HG03558 (cell line): ENCODE measurements at regions not wholly inside any gene's neighbourhood (a gene's known extent, or its start where the extent isn't known, plus 50 kb on each side); places are given as distances from the start of the nearest gene placed in this dataset.
"Not testable (repeated sequence)": the region's sequence is repeated elsewhere in the genome, so short reads cannot be mapped to it uniquely, and the experiment has no call there.

Experiments
- ATAC-seq: cut with Tn5 transposase; IDR thresholded peaks from one replicate; pipeline ENCODE4 v1.9.1; 2021; ENCODE audit warnings: moderate number of reproducible peaks; ENCODE audit not compliant: unreplicated experiment; ENCODE audit errors: extremely low read depth

DNA sequence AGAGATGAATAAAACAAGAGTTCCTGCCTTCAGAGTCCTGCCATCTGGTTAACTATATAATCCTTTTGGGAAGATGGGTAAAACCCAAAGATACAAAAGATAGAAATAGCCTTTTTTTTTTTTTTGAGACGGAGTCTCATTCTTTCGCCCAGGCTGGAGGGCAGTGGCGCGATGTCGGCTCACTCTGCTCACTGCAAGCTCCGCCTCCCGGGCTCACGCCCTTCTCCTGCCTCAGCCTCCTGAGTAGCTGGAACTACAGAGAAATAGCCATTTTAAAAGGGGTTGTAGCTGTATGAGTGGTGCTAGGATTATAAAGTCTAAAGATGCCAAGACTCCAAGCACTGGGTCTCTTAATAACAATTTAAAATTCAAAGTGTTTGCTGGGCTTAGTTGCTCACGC, 97.2 kb downstream of the KDR start:
- ATAC-seq: no peak

DNA sequence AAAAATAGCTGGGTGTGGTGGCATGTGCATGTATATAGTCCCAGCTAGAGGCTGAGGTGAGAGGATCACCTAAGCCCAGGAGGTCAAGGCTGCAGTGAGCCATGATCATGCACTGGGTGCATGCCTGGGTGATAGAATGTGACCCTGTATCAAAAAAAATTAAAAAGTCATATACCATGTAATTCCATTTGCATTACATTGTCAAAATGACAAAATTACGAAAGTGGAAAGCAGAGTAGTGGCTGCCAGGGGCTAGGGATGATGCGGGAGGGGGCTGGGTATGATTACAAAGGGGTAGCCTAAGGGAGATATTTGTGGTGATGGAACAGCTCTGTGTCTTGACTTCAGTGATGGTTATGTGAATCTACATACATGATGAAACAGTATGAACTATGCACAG, 97.8 kb downstream of the KDR start:
- no peak for ATAC-seq

DNA sequence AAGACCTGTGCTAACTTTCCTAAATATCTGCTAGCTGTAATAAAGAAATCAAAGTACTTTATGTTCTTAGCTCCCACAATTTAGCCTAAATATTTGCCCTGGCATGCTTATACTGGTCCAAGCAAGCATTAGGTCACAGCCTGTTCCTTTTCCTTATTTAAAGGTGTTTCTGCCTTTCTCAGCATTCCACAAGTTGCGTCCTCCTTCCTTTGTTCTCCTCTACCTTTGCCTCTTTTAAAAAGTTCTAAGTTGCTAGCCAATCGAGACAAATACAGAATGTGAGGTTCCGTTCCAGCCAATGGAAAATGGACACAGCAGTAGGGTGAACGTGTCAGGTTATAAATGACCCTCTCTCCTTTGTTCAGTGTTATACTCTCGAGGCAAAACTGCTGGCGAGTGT, 99.9 kb downstream of the KDR start:
- not testable (repeated sequence) for ATAC-seq

DNA sequence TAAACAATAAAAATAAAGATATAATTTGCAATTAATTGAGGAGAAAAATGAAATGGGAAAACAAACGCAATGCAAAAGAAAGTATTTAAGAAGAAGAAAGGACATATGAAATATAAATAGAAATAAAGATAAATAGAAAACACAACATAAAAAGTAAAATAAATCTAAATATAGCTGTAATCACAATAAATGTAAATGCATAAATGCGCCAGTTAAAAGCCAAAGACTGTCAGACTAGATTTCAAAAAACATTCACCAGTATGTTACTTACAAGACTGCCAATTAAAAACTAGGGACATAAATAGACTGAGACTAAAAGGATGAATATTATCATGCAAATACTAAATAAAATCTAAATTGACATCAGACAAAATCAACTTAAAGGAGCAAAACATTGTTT, 102.4 kb downstream of the KDR start:
- ATAC-seq: no peak

DNA sequence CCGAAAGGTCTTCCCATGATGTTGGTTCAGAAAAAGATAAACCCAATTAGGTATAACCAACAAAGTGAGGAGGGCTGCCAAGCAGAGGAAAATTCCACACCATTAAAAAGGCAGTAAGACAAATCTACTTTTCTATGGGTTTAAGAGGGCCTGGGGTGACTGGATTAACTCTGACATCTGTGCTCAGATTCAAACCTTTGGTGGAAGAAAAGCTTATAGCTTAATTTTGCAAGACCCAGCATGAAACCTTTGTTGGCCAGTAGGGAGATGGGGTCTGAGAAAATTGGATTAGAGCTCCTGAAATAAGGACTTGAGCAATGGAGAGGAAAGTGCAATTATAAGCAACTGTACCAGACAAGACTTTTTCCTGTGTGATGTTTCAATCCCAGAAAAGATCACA, 104.2 kb downstream of the KDR start:
- ATAC-seq: no peak

DNA sequence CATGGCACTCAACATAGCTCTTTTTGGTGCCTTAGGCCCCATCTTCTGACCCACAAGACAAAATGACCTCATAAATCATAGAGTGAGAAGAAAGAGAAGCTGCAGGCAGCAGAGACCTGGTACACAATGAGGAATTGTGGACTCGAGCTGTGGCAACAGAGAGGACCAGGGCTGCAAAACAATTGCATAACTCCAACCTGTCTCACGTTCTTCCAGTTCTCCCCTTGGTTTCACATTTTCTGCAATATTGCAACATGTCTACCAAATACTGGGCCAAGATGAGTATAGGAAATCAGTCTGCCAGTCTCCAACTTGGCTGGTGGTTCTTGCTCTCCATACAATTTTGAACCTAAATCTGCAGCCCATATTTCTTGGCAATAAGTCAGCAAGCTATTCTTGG, 105.3 kb downstream of the KDR start:
- ATAC-seq: no peak

DNA sequence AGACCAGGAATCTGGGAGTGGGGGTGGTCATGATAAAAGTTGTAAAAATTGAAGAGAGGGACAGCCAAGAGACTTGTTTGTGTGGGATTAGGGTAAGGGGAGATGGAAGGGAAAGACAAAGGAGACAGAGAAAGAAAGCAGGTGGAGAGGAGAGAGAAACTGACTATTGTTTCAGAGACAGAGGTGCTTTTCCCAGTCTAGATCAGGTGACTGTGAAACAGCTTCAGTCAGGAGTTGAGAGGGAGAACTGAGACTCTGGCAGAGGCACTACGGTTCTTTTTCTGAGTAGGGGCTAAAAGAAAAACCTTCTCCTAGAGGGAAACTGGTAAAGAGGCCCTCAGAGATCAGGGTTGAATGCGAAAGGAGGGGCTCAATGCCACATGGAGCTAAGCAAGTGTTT, 106.4 kb downstream of the KDR start:
- ATAC-seq: no peak

DNA sequence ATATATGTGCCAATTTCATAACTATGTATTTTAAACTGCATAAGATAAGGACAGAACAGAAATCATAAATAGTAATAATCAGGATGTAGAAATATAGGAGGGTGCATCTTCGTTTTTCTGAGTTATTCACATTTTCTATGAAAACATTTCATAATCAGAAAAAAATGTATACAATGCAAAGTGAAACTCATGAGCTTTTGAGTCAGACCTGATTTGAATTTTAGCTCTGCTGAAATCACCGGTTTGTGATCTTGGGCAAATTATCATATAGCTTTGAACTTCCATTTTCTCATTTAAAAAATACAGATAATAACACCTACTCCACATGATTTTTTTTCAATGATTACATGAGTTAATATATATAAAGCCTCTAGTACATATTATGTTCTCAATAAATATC, 106.9 kb downstream of the KDR start:
- no peak for ATAC-seq

DNA sequence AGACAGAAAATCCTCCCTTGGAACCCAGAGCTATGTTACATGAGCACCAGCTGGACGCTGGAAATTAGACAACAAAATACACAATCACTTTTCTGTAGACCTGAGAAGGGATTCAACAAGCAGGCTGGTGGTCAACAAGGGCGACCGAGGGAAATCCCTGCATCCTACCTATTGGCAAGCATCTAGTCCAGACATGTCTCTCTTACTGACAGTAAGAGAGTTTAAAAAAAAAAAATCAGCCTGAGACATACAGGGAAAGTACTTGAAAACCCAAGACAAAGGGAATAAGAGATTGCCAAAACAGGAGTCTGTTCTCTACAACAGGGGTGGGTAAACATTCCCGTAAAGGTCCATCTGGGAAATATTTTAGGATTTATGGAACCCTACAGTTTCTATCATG, 108.0 kb downstream of the KDR start:
- ATAC-seq: no peak

DNA sequence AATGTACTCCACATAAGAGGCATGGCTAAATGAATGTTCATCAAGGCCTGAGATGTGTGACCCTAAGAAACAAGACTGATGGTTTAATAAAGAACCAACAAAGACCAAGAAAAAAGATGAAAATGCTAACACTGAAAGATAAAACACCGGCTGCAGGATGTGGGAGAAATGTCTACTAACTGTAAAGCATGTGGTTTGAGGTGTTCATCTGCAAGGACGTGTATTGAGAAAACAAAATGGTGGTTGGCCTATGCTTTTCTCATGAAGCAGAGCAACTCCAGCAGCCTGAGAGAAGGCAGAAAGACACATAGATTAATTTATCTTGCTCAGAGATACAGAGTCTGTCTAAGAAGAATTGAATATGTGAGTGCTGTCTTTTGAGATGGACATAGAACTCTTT, 109.3 kb downstream of the KDR start:
- no peak for ATAC-seq

DNA sequence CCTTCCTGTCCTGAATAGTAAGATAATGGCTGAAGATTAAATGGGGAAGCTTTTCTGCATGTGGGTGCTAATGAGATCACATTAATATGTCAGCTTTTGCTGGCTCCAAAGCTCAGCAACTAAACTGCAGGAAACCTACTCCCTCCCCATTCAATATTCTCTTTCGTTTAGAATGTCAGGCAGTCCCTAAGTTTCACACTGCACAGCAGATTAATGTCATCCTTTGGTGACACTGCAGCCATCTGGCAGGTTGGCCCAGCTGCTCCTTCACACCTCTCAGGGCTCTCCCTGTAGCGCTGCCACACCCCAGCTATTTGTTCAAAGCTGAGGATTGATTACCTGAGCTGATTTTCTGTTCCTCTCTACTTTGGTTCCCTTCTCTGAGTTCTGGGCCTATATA, 110.5 kb downstream of the KDR start:
- ATAC-seq: no peak

DNA sequence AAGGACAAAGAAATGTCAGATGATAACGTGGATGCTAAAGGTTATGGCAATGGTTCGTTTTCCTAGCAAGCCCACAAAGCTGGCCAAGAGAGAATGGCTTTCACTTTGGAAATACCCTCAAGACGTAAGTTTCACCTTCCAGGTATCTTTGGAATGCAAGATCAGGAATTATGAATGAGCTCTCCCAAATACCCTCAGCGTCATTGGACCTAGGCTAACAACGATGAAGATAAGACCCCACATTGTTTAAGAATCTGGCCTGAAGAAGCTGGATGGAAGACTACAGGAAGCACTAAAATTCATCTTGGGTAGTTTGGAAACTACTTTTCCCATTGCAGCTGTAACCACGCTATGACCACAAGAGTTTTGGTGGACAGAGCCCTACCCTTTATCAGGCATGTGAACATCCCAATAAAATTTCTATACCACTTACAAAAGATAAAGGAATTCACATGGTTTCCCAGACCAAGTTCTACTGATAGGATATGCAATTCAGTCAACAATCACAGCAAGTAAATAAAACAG, 111.9 kb downstream of the KDR start:
- no peak for ATAC-seq

DNA sequence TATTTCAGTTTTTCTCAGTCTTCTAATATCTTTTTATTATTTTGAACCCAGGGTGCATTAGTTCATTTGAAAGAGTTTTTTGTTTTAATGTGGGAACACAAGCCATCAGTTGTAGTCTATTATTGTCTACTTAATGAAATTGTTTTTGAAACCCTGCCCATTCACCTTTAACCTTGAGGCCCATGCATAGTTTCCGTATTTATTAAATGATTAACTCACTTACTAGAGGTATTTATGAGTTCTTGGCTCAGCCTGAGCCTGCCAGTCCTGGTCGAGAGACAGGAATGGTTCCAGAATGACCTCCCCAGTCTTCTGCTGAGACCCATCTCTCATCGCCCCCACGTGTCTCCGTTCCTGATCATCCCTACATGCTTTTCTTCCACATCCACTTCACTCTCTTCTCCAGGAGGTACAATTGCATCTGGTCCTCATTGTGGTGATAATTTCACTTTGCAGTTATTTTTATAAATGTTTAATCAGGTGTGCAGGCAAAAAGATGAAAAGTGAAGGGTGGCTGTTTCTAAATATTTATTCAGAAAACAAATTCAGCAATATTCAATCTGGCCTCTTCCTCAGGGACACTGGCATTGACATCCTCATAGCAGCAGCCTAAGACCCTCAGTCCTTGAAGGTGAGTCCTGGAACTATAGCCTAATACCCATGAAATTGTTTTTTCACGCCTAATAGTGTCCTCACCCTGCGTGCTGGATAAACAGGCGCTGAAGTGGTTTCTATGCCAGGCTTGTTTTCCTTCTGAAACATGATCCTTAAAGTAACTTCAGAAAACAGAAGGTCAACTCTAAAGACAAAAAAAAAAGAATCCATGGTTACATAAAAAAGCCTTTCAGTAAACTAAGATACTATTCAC, 112.8 kb downstream of the KDR start:
- ATAC-seq: no peak

DNA sequence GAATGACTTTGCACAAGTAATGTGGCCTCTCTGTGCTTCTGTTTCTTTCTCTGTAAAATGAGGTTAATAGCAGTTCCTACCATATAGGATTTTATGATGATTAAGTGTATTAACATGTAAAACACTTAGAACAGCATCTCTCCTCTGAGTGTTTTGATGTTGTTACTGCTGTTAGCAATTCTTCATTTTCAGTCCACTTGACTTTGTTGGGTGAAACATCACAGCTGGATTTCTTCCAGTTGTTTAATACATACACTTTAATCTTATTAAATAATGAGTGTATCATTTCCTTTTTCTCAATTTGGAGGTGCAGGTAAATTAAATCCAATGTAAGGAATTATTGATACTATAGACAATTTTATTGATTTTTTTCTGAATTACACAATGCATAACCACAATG, 113.6 kb downstream of the KDR start:
- ATAC-seq: no peak

DNA sequence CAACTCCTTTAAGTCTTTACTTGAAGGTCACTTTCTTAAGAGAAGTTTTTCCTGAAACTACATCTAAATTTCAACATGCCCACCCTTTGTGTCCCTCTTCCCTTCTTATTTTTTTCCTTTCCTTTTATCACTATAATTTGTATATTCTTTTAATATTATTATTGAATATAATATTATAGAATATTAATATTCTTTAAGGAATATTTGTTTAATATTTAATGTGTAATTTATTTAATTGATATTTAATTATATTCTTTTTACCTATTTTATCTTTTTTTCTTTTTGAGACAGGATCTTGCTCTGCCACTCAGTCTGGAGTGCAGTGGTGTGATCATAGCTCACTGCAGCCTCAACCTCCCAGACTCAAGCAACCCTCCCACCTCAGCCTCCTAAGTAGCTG, 114.8 kb downstream of the KDR start:
- no peak for ATAC-seq

DNA sequence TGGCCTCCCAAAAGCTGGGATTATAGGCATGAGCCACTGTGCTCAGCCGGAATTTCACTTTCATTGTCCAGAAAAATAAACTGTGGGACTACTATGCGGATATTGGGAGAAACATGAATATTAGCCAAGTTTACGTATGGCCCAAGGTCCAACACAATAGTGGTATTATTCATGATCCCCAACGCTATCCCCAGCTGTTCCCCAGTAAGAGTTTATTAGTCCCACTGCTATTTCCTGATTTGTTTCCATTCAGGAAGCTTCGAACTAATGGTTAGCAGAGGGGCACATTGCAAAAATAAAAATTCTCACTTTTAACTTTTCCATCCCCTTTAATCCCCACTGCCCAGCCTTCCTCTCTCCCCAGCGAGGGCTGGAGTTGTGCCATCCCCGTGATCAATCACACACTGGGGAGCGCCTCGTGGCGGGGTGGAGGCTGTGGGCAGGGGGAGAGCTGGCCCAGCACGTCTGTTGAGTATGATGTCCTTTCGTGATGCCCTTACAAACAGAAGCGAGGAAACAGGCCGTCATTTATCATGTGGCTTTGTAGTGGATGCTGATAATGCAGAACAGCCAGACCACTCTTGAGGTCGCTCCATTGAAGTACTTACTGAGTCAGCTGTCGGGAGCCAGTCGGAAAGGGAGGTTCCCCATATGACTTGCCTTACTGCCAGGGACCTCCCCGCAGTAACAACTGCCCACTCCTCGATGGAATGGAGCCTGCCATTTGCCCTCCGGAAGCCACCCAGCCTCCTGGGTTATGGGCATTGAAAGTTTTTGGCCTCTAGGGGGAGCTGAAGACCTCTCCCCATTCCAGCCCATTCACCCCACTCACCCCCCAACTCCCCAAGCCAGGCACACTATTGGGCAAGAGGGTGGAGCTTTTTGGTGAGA, 117.0 kb downstream of the KDR start:
- ATAC-seq: no peak

DNA sequence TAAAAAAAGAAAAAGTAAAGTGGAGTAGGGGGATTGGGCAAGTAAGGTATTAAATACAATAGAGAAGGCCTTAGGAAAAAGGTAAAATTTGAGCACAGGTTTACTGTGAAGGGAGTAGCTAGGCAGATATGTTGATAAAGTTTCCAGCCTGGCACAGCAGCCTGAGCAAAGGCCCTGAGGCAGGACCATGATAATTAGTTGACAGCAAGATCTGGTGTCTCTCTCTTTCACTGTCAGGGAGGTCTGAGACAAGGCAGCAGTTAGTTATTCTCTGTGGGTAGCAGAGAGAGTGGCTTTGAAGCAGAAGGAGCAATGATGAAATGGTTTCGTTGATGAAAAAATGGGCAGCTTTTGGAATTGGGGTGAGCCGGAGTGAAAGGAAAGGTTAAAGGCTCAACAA, 119.5 kb downstream of the KDR start:
- no peak for ATAC-seq

DNA sequence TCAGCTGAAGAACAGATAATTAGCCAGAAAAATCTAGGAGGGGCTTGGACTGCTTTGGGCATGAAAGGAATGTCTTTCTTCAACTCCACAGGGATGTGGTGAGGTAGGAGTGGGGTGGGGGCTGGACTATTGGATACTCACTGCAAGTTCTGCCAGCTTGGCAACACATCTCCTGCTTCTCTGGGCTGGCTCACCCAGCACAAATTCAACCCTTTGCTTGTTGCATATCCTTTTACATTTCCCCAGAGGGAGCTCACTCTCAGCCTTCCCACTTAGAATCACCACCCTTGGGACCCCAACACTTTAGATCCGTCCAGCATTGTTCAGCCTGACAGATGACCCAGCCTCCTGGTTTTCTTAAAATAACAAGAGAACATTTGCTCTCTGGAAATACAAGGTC, 120.6 kb downstream of the KDR start:
- ATAC-seq: no peak

DNA sequence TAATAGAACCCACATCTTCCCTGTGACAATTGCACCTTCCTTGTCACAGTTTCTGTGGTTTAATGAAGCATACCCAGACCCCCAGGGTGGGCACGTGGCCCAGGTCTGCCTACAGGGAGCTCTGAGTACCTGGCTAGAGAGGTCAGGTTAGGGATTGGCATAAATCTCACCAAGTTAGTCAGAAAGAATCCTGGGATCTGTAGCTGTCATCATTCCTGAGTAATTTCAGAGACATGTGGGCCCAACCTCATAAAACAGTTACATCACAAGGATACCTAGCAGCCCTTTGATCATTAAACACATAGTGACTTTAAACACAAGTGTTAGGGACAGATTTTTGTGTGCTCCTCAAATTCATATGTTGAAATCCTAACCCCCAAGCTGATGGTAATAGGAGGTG, 123.0 kb downstream of the KDR start:
- no peak for ATAC-seq

DNA sequence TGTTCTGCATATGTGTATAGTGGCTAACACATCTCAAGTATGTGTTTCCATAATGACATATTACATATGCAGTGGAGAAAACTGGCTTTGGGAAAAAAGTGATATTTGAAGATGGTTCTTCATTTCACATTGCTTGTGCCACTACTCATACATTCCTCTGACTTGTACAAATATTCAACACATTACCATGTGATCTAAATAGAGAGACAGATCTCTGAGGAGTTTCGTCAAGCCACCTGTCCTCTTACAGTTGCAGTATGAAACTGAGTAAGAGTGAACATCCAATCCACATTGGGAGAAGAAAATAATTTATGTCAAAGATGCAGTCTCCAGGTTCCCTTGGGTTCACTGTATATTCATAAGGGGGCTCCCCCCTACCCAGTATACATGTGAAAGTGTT, 123.9 kb downstream of the KDR start:
- no peak for ATAC-seq

DNA sequence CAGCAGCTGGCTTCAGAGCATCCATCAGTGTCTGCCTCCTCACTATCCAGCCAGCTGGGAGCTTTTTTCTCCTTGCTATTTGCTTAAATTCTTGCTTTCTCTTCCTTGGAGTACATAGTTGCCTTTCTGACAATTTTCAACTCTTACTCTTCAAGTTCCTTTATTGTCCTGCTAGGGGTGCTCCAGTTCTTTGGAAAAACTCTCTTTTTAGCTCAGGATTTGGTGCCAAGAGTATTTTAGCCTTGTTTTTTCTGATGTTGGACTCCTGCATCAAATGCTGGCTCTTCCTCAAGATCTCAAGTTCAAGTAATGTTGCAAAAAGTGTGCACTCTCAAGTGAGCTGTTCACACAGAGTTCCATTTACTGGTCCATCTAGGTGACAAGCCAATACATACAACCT, 126.4 kb downstream of the KDR start:
- no peak for ATAC-seq
